Stimulated activated CD4-positive, alpha-beta T cell treated with anti-CD3 and anti-CD28 coated beads, TNF-alpha, amount 100 ng/mL, for 4 hours (primary cell): ENCODE measurements at regions not wholly inside any gene's neighbourhood (a gene's known extent, or its start where the extent isn't known, plus 50 kb on each side); places are given as distances from the start of the nearest gene placed in this dataset.

ENCODE experiments used
- DNase-seq, 3 experiments: peaks; one replicate each; pipeline ENCODE4 v3.0.0-alpha.2; 2020; ENCODE audit warnings: low read depth in 3 of 3

DNA sequence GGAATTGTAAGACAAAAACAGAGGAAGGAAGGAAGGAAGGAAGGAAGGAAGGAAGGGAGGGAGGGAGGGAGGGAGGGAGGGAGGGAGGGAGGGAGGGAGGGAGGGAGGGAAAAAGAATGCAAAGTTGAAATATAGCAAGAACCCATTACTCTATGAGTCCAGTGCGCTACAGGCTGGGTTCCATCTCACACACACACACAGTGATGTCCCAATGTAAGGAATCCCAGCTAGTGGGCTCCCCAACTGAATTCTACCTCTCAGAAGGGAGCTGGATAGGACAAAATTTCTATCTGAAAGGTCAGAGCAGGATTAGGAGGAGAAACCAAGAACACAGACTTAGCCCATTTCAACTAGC, 173.4 kb downstream of the DAD1 start:
- no peak for DNase-seq

GRCh38 chr14:22414876-22415604, 174.0 kb downstream of the DAD1 start:
- DNase-seq, result no peak

- no peak for DNase-seq
Observed at GRCh38 chr14:22412926-22413411, 176.1 kb downstream of the DAD1 start.

DNA sequence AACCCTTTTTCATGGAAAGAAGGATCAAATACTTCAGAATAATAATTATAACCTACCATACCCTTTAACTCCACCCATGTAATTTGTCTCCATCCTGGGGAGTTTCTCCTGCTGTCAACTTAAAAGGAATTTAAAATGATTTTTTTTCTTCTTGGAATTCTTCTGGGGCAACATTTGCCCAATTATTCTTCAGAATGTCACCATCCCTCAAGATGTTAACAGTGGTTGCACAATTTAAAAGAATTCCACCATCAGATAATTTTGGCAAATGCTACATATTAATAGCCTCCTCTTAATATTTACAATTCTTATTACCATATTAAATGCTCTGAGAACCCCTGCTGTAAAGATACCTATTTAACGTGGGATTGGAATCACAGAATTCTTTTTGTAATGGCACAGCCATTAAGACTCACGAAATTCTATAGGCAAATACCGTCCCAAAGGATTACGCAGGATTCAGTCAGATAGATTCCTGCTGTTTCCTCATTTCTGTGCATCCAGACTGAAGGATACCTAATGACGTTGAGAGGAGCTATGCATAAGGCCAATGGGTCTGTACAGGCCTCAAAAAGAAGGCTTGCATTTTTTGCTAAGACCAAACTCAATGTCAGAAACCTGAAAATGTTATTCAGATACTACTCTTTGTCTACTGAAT, 177.5 kb downstream of the DAD1 start:
- no peak for DNase-seq

DNA sequence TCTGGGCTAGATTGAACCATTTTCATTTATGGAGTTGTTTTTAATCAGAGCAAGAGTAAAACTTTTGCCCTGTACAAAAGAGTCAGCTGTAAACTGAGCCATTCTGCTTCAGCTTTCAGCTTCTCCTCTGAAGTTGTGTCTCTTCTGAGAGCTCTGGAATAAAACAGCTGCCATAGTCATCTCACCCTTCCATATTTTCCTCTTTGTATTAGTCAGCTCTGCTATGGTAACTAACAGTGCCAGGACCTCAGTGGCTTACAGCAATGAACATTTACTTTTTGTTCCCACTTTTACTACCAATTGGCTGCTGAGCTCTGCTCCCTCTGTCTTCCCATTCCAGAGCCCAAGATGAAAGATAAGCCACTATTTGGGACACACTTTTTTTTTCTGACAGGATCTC, 178.5 kb downstream of the DAD1 start:
- no peak for DNase-seq

GRCh38 chr14:22409006-22409405, 180.0 kb downstream of the DAD1 start:
- DNase-seq, result no peak

GRCh38 chr14:22408547-22408946, 180.5 kb downstream of the DAD1 start:
- DNase-seq, result no peak

DNA sequence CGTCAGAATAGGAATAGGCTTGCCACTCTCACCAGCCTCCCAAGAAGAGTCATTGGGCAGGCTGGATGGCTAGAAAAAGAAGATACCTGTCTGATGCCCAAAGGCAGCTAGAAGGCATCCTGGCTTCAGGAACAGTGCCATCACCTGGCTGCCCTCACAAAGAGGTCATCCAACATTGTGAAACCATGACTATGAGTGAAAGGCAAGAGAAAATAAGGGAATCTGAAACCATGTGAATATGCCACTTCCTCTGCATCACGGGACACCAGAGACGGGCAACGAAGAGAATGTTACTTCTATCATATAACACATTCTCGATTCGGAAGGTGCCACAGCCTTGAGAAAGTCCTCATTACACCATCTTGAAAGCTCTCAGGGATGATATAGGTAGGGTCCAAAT, 182.0 kb downstream of the DAD1 start:
- DNase-seq, result no peak

DNA sequence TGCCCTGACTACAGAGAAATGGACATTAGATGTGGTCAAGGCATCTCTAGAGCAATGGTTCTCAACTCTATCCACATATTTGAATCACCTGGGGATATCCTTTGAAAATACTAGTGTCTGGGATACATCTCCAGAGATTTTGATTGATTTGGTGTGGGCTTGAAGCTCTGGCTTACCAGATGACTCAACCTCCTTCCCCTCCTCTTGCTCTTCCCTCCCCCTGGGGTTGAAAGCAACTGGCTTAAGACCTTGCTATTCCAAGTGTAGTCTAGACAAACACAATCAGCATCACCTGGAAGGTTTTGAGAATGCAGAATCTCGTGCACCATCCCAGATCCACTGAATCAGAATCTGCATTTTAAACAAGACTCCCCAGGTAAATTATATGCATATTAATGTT, 183.8 kb downstream of the DAD1 start:
- DNase-seq, result no peak

- DNase-seq, result no peak
Observed at GRCh38 chr14:22403296-22403695, 185.7 kb downstream of the DAD1 start.

DNA sequence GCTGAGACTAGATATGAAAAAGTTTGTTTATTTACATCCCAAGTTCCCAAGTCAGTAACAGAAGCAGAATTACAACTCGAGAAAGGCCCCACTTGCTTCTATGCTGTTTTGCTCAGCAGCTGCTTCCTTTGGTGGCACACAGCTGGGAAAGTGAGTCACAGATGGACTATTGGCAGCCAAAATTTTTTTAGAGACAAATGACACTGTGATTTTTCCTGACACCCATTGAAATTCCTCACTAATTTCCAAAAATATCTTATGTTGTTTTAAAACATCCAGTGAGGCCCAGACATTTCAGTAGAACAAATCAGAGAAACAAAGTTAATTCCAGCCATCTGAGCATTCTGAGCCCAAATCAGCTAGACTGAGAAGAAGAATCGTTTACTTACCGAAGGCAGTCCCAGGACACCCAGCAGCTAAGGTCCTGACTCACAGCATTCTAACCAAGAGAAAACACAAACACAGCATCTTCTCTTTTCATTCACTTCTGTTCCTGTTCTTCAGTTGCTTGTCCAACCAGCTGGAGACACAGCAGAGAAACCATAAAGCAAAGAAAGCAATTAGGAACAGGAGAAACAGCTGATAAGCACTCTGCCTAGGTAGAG, 188.3 kb downstream of the DAD1 start:
- DNase-seq, result no peak

DNA sequence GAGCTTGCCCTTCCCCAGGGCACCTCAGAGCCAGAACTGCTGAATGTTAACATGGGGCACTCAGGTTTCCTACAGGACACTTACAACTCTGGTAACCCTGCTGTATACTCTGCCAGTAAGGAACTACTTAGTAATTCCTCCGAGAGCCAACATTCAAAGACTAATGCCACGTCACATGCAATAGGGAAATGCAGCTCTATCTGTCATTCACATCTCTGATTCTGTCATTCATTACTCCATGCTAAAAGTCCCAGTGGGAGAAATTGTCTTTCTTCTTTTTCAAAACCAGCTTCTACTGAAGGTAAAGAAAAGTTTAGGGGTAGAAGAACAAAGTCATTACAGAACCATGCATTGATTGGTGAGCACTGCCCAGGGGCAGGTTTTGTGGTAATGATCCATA, 189.2 kb downstream of the DAD1 start:
- no peak for DNase-seq

DNA sequence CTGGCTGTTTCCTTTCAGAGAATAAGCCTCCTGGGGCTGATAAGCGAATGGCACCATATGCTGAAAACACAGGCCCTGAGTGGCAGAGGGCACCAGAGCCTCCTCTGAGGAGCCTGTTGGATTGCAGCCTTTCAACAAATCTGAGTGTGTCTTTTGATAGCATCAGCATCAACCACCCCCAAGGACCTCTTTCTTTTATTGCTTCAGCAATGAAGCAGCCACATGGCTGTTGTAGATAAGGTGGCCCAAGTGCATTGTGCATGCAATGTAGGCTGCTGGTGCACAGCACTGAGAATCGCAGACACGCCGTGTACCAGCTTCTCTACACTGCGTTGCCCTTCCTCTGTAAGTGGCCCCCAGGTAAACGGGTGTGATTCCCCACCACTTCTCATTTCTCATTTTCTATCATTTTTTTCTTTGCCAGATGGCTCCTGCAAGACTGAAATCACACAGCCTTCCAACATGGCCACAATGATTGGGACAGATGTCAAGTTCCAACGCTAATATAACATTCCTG, 191.7 kb downstream of the DAD1 start:
- DNase-seq, result no peak

DNA sequence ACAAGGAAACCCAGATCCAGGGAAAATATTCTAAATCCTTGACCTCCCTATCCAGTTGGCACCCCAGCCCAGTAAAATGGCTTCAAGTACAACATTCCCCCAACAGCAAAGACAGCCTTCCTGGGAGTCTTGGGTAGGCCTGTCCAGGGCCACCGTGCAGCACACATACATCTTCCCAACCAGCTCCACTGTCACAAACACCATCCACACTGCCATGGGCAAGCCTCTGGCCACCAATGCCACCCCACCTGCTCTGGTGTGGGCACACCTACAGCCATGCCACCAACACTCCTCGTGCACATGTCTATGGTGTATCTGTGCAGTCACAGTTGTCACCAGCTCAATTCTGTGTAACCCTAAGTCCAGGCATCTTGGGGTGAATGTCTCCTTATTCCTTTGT, 193.2 kb downstream of the DAD1 start:
- DNase-seq, result no peak

DNA sequence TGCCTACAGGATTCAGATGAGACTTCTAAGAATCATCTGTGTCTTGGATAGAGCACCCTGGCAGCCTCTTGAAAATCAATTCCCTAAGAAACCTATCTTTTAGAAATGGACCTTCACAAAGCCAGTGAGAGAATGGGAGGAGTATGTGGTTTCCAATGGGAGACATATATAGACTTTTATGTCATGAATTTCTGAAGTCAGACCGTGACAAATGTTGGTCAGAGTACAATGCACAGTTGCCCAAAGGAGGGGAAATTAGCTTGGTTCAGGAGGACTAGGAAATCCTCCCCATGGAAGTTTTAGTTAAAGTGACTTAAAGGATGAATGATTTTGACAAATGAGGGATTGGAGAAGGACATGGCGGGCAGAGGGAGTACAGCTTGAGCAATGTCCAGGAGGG, 194.4 kb downstream of the DAD1 start:
- DNase-seq, result no peak

DNA sequence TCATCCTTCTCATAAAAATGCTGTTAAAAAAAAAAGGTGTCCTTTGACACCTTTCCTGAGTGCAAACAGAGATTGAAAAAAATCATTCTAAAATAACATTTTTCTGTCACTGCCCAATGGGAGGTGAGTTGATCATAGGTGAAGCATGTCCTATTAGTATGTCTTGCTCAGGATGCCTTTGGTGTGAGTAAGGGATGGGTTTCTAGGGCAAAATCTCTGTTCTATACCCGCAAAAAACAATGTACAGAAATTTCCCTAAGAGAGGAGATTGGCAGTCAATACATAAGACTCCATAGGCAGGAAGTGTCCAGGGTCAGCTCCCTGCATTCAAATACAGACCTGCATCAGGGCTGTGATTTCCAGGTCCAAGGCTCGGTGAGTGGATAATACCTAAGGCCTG, 195.2 kb downstream of the DAD1 start:
- DNase-seq, result no peak

DNA sequence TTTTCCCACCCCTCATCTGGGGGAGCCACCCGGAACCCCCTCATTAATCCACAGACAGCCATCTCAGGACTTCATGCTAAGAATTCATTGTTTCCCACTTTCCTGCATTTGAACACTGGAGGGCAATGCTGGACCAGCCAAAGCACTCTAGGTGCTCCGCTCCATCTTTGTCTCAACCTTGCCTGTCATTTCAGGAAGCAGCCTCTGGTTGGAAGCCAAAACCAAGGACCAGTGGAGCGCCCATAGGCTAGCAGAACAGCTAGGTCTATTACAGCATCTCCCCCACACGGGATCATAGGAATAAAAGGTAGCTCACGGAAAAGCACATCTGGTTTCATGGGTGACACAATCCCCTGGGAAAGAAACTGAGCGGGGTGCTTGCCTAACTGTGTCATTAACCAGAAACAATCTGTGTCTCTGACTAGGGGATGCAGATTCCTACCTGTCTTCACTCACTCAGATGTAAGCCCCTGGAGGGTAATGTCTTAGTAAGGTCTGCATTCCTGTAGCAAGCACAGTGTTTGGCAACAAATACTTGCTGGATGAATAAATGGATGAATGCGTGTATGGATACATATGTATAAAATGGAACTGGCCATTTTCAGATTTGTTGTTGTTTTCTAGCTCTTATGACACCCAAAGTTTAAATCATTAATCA, 197.0 kb downstream of the DAD1 start:
- DNase-seq, result no peak

DNA sequence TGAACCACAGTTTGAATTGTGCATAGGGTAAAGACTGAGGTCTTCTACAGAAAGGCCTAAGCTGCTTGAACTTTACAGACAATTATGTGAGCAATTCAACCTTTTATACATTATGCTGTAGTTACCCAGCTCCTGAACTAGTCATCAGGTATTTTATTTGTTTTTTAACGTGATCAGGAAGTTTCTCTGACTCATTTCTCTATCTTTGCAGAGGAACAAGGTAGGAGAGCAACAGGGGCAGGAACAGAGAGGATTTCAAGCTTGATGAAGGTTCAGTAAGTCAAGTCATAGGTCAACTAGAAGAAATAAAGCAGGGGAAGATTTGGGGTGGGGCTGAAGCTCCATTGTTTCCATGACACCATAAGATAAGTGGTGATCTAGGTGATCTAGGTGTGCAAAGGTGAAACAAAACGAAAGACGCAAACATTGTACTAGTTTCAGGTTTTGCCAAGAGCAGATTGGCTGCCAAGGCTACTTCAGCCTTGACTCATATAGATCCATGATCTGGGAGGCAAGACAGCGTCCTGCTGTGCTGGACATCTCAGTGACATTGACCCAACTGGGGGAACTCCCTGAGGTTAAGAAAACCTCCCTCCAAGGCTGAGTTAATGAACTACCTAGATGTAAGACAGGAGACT, 198.1 kb downstream of the DAD1 start:
- no peak for DNase-seq

DNA sequence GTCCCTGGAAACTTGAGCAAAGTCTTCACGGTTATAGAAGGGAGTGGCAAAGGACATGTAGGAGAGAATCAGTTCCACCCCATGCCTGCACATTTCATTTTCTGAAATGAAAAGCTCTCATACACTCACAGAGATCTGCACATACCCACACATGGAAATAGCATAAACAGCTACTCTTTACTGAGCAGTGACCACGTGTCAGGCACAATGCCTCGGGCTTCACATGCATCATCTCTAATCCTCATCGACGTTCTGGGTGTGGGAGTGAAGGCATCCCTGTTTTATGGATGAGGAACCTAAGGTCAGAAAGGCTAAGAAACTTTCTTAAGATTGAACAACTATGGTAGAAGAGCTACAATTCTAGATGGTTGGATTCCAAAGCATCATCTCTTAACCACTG, 198.8 kb downstream of the DAD1 start:
- DNase-seq, result no peak

- DNase-seq, result no peak
Observed at GRCh38 chr14:22388669-22389595, 200.1 kb downstream of the DAD1 start.

GRCh38 chr14:22387776-22388241, 201.2 kb downstream of the DAD1 start:
- DNase-seq, result no peak
